GM12875 (cell line): ENCODE measurements at regions not wholly inside any gene's neighbourhood (a gene's known extent, or its start where the extent isn't known, plus 50 kb on each side); places are given as distances from the start of the nearest gene placed in this dataset.

ENCODE experiments used
- H3K4me3 ChIP-seq: one replicate; pipeline ENCODE4 v1.5.1; 2011; ENCODE audit warnings: low read depth, low read length, control low read depth
- TF ChIP-seq, protein P1 (sequence below): IDR thresholded peaks from 2 replicates; pipeline ENCODE4 v1.5.1; 2011; ENCODE audit warnings: low read depth, mild to moderate bottlenecking, control low read depth, inconsistent platforms, low read length, moderate library complexity, borderline replicate concordance; ENCODE audit not compliant: insufficient read depth

DNA sequence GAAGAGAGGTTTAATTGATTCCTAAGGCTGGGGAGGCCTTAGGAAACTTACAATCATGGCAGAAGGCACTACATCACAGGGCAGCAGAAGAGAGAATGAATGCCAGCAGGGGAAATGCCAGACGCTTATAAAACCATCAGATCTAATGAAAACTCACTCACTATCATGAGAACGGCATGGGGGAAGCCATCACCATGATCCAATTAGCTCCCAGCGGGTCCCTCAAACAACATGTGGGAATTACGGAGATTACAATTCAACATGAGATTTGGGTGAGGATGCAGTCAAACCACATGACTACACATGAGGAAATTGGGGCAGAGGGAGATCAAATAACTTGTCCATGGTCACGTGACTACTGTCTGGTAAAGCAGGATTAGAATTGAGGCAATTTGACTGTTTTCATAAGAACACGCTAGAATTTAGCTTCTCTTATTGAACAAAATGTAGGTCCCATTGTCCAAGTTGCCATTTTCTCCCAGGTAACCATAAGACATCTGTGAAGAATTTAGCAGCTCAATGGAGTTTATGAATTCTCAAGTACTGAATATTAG lies 445.1 kb upstream of the CDH20 start:
- TF ChIP-seq, protein P1, sequence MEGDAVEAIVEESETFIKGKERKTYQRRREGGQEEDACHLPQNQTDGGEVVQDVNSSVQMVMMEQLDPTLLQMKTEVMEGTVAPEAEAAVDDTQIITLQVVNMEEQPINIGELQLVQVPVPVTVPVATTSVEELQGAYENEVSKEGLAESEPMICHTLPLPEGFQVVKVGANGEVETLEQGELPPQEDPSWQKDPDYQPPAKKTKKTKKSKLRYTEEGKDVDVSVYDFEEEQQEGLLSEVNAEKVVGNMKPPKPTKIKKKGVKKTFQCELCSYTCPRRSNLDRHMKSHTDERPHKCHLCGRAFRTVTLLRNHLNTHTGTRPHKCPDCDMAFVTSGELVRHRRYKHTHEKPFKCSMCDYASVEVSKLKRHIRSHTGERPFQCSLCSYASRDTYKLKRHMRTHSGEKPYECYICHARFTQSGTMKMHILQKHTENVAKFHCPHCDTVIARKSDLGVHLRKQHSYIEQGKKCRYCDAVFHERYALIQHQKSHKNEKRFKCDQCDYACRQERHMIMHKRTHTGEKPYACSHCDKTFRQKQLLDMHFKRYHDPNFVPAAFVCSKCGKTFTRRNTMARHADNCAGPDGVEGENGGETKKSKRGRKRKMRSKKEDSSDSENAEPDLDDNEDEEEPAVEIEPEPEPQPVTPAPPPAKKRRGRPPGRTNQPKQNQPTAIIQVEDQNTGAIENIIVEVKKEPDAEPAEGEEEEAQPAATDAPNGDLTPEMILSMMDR: no peak
- H3K4me3 ChIP-seq: no peak overlapping the region

DNA sequence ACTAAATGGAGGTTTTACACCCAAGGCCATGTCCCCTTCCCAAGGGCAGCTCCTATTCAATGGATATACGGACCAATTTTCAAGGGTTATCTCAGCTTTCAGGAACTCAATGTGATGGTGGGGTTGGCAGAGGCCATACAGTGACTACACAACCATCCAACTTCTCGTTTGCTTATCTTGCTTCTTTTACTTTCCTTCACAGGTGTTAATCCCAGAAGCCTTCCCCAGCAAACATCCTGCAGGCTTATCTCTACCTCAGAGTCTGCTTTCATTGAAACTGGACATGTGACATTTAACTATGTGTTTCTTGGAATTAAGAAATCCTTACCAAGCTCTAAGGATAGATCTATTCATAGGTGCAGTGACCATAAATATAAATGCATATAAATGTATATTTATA lies 443.8 kb upstream of the CDH20 start:
- no peak overlapping the region for H3K4me3 ChIP-seq
- TF ChIP-seq, protein P1: no peak

DNA sequence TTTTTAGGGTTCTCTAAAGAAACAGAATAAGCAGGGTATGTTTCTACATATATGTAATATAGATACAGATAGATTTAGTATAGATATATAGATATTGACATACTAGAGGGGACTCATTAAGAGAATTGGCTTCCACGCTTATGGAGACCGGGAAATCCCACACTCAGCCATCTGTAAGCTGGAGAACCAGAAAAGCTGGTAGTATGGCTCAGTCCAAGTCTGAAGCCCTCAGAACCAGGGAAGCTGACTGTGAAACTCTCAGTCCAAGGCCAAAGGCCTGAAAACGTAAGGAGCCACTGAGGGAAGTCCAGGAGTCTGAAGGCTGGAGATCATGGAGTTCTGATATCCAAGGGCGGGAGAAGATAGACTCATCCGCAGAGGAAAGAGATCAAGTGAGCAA lies 441.3 kb upstream of the CDH20 start:
- H3K4me3 ChIP-seq: no peak overlapping the region
- TF ChIP-seq, protein P1: no peak

DNA sequence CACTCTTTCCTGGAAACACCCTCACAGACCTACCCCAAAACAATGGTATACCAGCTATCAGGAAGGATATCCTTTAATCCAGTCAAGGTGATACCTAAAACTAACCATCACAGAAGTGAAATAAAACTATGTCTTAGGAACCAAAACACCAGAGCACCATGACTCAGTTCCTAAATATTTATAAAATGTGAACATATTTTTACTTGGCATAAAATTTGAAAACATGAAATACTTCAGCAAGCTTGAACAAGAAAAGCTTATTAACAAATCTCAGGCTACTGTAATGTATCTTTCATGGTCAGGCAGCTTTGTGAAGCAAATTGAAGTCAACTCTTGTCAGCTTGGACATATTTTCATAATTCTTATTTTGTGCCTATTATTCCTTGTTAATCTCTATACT lies 440.8 kb upstream of the CDH20 start:
- H3K4me3 ChIP-seq: no peak overlapping the region
- TF ChIP-seq, protein P1: no peak

DNA sequence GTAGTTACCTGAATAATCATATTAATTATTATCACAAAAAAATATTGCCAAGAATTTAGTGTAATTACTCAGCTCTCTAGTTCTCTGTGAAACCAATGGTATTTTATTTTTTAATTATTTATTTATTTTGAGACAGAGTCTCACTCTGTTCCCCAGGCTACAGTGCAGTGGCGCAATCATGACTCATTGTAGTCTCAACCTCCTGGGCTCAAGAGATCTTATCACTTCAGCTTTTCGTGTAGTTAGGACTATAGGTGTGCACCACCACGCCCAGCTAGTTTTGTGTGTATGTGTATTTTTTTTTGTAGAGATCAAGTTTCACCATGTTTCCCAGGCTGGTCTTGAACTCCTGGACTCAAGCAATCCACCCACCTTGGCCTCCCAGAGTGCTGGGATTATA lies 440.4 kb upstream of the CDH20 start:
- TF ChIP-seq, protein P1: no peak
- no peak overlapping the region for H3K4me3 ChIP-seq

DNA sequence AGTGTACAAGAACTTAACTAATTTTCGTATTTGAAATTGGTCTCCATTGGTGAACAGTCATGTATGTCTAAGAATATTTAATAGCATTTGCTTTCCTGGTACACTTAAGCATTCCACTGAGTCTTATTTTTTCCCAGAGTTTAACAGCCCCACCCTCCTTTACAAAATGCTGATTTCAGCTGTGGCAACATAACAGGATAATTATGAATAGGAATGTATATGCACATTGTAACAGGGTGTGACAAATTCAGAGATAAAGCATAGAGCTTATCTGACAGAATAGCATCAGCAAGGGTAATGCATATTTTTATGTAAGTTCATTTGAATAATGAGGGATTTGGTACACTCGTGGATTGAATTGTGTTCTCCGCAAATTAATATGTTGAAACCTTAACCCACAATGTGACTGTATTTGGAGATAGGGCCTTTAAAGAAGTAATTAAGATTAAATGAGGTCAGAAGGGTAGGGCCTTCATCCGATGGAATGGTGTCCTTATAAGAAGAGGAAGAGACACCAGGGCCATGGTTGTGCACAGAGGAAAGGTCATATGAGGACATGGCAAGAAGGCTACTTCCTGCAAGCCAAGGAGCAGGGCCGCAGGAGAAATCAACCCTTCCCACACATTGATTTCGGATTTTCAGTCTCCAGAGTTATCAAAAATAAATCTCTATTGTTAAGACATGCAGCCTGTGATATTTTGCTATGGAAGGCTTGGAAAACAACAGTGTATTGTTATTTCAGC lies 439.7 kb upstream of the CDH20 start:
- H3K4me3 ChIP-seq: no peak overlapping the region
- TF ChIP-seq, protein P1: no peak
